Activated CD4-positive, alpha-beta memory T cell treated with anti-CD3 and anti-CD28 coated beads, Interleukin-2, amount 10 ng/mL, durations not matched to agents 7 days and 5 days (primary cell): ENCODE measurements at regions not wholly inside any gene's neighbourhood (a gene's known extent, or its start where the extent isn't known, plus 50 kb on each side); places are given as distances from the start of the nearest gene placed in this dataset.

ENCODE experiments used
- CTCF ChIA-PET: fragments of 350-600 bp; sonication (Branson Sonifier 250); formaldehyde crosslinking; loops from one replicate; lab custom pipeline; 2021; ENCODE audit warnings: antibody characterized with exemption, inconsistent platforms; lab: Charles Lee
- POLR2A ChIA-PET: fragments of 350-600 bp; sonication (Branson Sonifier 250); formaldehyde crosslinking; loops from one replicate; lab custom pipeline; 2021; ENCODE audit warnings: antibody characterized with exemption; lab: Charles Lee
- DNase-seq: peaks from one replicate; pipeline ENCODE4 v3.0.0-alpha.2; 2020
- H3K27ac Mint-ChIP-seq: one replicate; pipeline ENCODE4 v1.8.0; 2021; ENCODE audit warnings: mild to moderate bottlenecking, mixed read lengths
- H3K27me3 Mint-ChIP-seq: one replicate; pipeline ENCODE4 v1.8.0; 2021; ENCODE audit warnings: mixed read lengths
- H3K36me3 Mint-ChIP-seq: one replicate; pipeline ENCODE4 v1.8.0; 2021; ENCODE audit warnings: low read depth, mixed read lengths
- H3K4me1 Mint-ChIP-seq: one replicate; pipeline ENCODE4 v1.8.0; 2021; ENCODE audit warnings: mixed read lengths
- H3K4me3 Mint-ChIP-seq: one replicate; pipeline ENCODE4 v1.8.0; 2021; ENCODE audit warnings: mild to moderate bottlenecking, mixed read lengths
- H3K9me3 Mint-ChIP-seq: one replicate; pipeline ENCODE4 v1.8.0; 2021; ENCODE audit warnings: mixed read lengths

GRCh38 chr15:94704946-94705345 is 473.6 kb downstream of the MCTP2 start:
- POLR2A ChIA-PET, result no interaction called here
- Mint-ChIP-seq H3K4me3 (no peak overlapping the region), H3K36me3 (no peaks in the 10 kb centered on the region), H3K27ac (no peak overlapping the region), H3K4me1 (no peaks in the 10 kb centered on the region), H3K27me3 (no peaks in the 10 kb centered on the region), H3K9me3 (no peaks in the 10 kb centered on the region)
- no peak for DNase-seq
- CTCF ChIA-PET, result no interaction called here

- Mint-ChIP-seq H3K27ac (no peak overlapping the region), H3K9me3 (no peaks in the 10 kb centered on the region), H3K4me1 (no peaks in the 10 kb centered on the region), H3K36me3 (no peaks in the 10 kb centered on the region), H3K27me3 (no peaks in the 10 kb centered on the region), H3K4me3 (no peak overlapping the region)
- ChIA-PET POLR2A (no interaction called here), CTCF (no interaction called here)
- no peak for DNase-seq
Measured at GRCh38 chr15:94709319-94709718, 478.0 kb downstream of the MCTP2 start.

GRCh38 chr15:94722024-94722636 is 490.8 kb downstream of the MCTP2 start:
- Mint-ChIP-seq H3K27ac (no peak overlapping the region), H3K4me1 (no peaks in the 10 kb centered on the region), H3K36me3 (no peaks in the 10 kb centered on the region), H3K9me3 (no peaks in the 10 kb centered on the region), H3K27me3 (no peaks in the 10 kb centered on the region), H3K4me3 (no peak overlapping the region)
- ChIA-PET POLR2A (interaction anchor here (1.2 kb wide), 1 partner anchor 155 kb away, joined by 3 read pairs; no protein-coding TSS in a partner anchor), CTCF (no interaction called here)
- no peak for DNase-seq

- H3K4me1 Mint-ChIP-seq, result no peaks in the 10 kb centered on the region
- POLR2A ChIA-PET, result no interaction called here
- H3K4me3 Mint-ChIP-seq, result no peak overlapping the region
- no peak overlapping the region for H3K27ac Mint-ChIP-seq
- H3K36me3 Mint-ChIP-seq, result no peaks in the 10 kb centered on the region
- no peaks in the 10 kb centered on the region for H3K27me3 Mint-ChIP-seq
- no peak for DNase-seq
- CTCF ChIA-PET, result no interaction called here
- no peaks in the 10 kb centered on the region for H3K9me3 Mint-ChIP-seq
Measured at GRCh38 chr15:94723801-94724200, 492.4 kb downstream of the MCTP2 start.

- no peak for DNase-seq
- H3K9me3 Mint-ChIP-seq, result no peaks in the 10 kb centered on the region
- H3K27ac Mint-ChIP-seq, result no peak overlapping the region
- H3K4me1 Mint-ChIP-seq, result no peaks in the 10 kb centered on the region
- POLR2A ChIA-PET, result no interaction called here
- CTCF ChIA-PET, result no interaction called here
- no peaks in the 10 kb centered on the region for H3K36me3 Mint-ChIP-seq
- H3K4me3 Mint-ChIP-seq, result no peak overlapping the region
- H3K27me3 Mint-ChIP-seq, result no peaks in the 10 kb centered on the region
Measured at GRCh38 chr15:94731286-94731685, 499.9 kb downstream of the MCTP2 start.

- Mint-ChIP-seq H3K27me3 (no peaks in the 10 kb centered on the region), H3K36me3 (no peaks in the 10 kb centered on the region), H3K4me1 (no peaks in the 10 kb centered on the region), H3K27ac (no peak overlapping the region), H3K4me3 (no peak overlapping the region), H3K9me3 (no peaks in the 10 kb centered on the region)
- DNase-seq, result no peak
- POLR2A ChIA-PET, result no interaction called here
- CTCF ChIA-PET, result no interaction called here
Measured at GRCh38 chr15:94734460-94734859, 503.1 kb downstream of the MCTP2 start.

GRCh38 chr15:94736236-94736635 is 504.9 kb downstream of the MCTP2 start:
- ChIA-PET CTCF (no interaction called here), POLR2A (no interaction called here)
- DNase-seq, result no peak
- no peaks in the 10 kb centered on the region for H3K36me3 Mint-ChIP-seq
- no peak overlapping the region for H3K27ac Mint-ChIP-seq
- no peaks in the 10 kb centered on the region for H3K27me3 Mint-ChIP-seq
- H3K9me3 Mint-ChIP-seq, result no peaks in the 10 kb centered on the region
- H3K4me1 Mint-ChIP-seq, result no peaks in the 10 kb centered on the region
- no peak overlapping the region for H3K4me3 Mint-ChIP-seq

- no peaks in the 10 kb centered on the region for H3K36me3 Mint-ChIP-seq
- no peak overlapping the region for H3K4me3 Mint-ChIP-seq
- no peaks in the 10 kb centered on the region for H3K4me1 Mint-ChIP-seq
- DNase-seq, result no peak
- ChIA-PET POLR2A (no interaction called here), CTCF (no interaction called here)
- no peaks in the 10 kb centered on the region for H3K27me3 Mint-ChIP-seq
- H3K27ac Mint-ChIP-seq, result no peak overlapping the region
- H3K9me3 Mint-ChIP-seq, result peaks cover 3% of the 10 kb centered on the region
Measured at GRCh38 chr15:94739639-94740038, 508.3 kb downstream of the MCTP2 start.

- DNase-seq, result no peak
- H3K4me1 Mint-ChIP-seq, result no peaks in the 10 kb centered on the region
- ChIA-PET CTCF (no interaction called here), POLR2A (no interaction called here)
- no peak overlapping the region for H3K27ac Mint-ChIP-seq
- H3K4me3 Mint-ChIP-seq, result no peak overlapping the region
- peaks cover 3% of the 10 kb centered on the region for H3K9me3 Mint-ChIP-seq
- no peaks in the 10 kb centered on the region for H3K36me3 Mint-ChIP-seq
- H3K27me3 Mint-ChIP-seq, result no peaks in the 10 kb centered on the region
Measured at GRCh38 chr15:94740469-94740868, 509.1 kb downstream of the MCTP2 start.

GRCh38 chr15:94743668-94744067 is 512.3 kb downstream of the MCTP2 start:
- peaks cover 3% of the 10 kb centered on the region for H3K9me3 Mint-ChIP-seq
- POLR2A ChIA-PET, result no interaction called here
- CTCF ChIA-PET, result no interaction called here
- no peaks in the 10 kb centered on the region for H3K36me3 Mint-ChIP-seq
- H3K4me1 Mint-ChIP-seq, result no peaks in the 10 kb centered on the region
- no peak overlapping the region for H3K27ac Mint-ChIP-seq
- no peak for DNase-seq
- H3K4me3 Mint-ChIP-seq, result no peak overlapping the region
- H3K27me3 Mint-ChIP-seq, result no peaks in the 10 kb centered on the region

GRCh38 chr15:94744080-94744793 is 512.9 kb downstream of the MCTP2 start:
- Mint-ChIP-seq H3K4me3 (no peak overlapping the region), H3K27ac (no peak overlapping the region), H3K27me3 (no peaks in the 10 kb centered on the region), H3K4me1 (no peaks in the 10 kb centered on the region), H3K36me3 (no peaks in the 10 kb centered on the region), H3K9me3 (peaks cover 3% of the 10 kb centered on the region)
- DNase-seq, result no peak
- ChIA-PET POLR2A (no interaction called here), CTCF (no interaction called here)

GRCh38 chr15:94745371-94745770 is 514.0 kb downstream of the MCTP2 start:
- Mint-ChIP-seq H3K36me3 (no peaks in the 10 kb centered on the region), H3K27me3 (no peaks in the 10 kb centered on the region), H3K4me1 (no peaks in the 10 kb centered on the region), H3K9me3 (peaks cover 3% of the 10 kb centered on the region), H3K27ac (no peak overlapping the region), H3K4me3 (no peak overlapping the region)
- no peak for DNase-seq
- CTCF ChIA-PET, result no interaction called here
- POLR2A ChIA-PET, result no interaction called here

GRCh38 chr15:94747510-94747909 is 516.1 kb downstream of the MCTP2 start:
- CTCF ChIA-PET, result no interaction called here
- Mint-ChIP-seq H3K9me3 (peaks cover 3% of the 10 kb centered on the region), H3K36me3 (no peaks in the 10 kb centered on the region), H3K27ac (no peak overlapping the region), H3K4me3 (no peak overlapping the region), H3K27me3 (no peaks in the 10 kb centered on the region), H3K4me1 (no peaks in the 10 kb centered on the region)
- POLR2A ChIA-PET, result no interaction called here
- no peak for DNase-seq
